GM12878 (cell line): ENCODE measurements at regions not wholly inside any gene's neighbourhood (a gene's known extent, or its start where the extent isn't known, plus 50 kb on each side); places are given as distances from the start of the nearest gene placed in this dataset.

Source experiments
- ATAC-seq: fragments of 200-7000 bp; cut with Tn5 transposase; 3 replicates; pipeline ENCODE4 v1.9.1; 2020; ENCODE audit warnings: mild to moderate bottlenecking, moderate library complexity
- BruUV-seq: library from RNA; stranded (reverse); fragments of 400-500 nt; replicated peaks from 2 replicates; lab custom pipeline; 2021; lab: Mats Ljungman, UMichigan
- CTCF ChIA-PET: fragments of 300-600 bp; sonication (Branson Sonifier 250); formaldehyde crosslinking; extraction: SDS; loops from one replicate; lab custom pipeline; 2021; ENCODE audit warnings: inconsistent platforms; lab: Yijun Ruan, JAX
- POLR2A ChIA-PET: fragments of 350-600 bp; formaldehyde crosslinking; extraction: SDS; loops from one replicate; lab custom pipeline; 2021; ENCODE audit warnings: inconsistent platforms; lab: Charles Lee
- RAD21 ChIA-PET: fragments of 300-600 bp; sonication (Branson Sonifier 250); formaldehyde crosslinking; loops from one replicate; lab custom pipeline; 2023; ENCODE audit warnings: antibody characterized with exemption; ENCODE audit not compliant: unreplicated experiment; lab: Charles Lee
- SMC1A ChIA-PET: fragments of 300-600 bp; sonication (Branson Sonifier 250); formaldehyde crosslinking; loops from one replicate; lab custom pipeline; 2023; ENCODE audit not compliant: unreplicated experiment, uncharacterized antibody; lab: Charles Lee
- DNase-seq: peaks from one replicate; pipeline ENCODE4 v3.0.0-alpha.2; 2011; ENCODE audit warnings: low read depth, low spot score
- FAIRE-seq: peaks from 3 replicates; lab custom pipeline; 2011; peaks lifted over from hg19 to GRCh38; lab: Jason Lieb, UNC
- H2AFZ ChIP-seq: 2 replicates; pipeline ENCODE4 v1.6.0; 2011; ENCODE audit warnings: low read depth, low read length, control low read depth; ENCODE audit not compliant: control insufficient read depth
- H3K27ac ChIP-seq: 2 replicates; pipeline ENCODE4 v1.5.1; 2011; ENCODE audit warnings: control low read depth; ENCODE audit not compliant: control insufficient read depth, insufficient read depth
- H3K27me3 ChIP-seq, 2 experiments: replicated peaks in 1 of 2; 2 replicates each; pipeline versions ENCODE4 v1.6.0 to v1.6.1; 2011; ENCODE audit warnings: low read length in 1 of 2; ENCODE audit not compliant: control insufficient read depth in 2 of 2, insufficient read depth in 2 of 2
- H3K36me3 ChIP-seq, 2 experiments: 2 replicates each; pipeline ENCODE4 v1.5.1; 2011; ENCODE audit warnings: low read length in 1 of 2; ENCODE audit not compliant: control insufficient read depth in 2 of 2, insufficient read depth in 2 of 2
- H3K4me1 ChIP-seq: 2 replicates; pipeline ENCODE4 v1.6.1; 2011; ENCODE audit warnings: mild to moderate bottlenecking, low read length, moderate library complexity, mixed read lengths; ENCODE audit not compliant: control insufficient read depth, insufficient read depth
- H3K4me2 ChIP-seq: 2 replicates; pipeline ENCODE4 v1.6.0; 2011; ENCODE audit warnings: control low read depth; ENCODE audit not compliant: control insufficient read depth, insufficient read depth
- H3K4me3 ChIP-seq: fragments of 200-600 bp; sonication (generic); 2 replicates; pipeline ENCODE4 v1.5.1; 2016
- H3K79me2 ChIP-seq: 2 replicates; pipeline ENCODE4 v1.6.0; 2011; ENCODE audit warnings: low read length; ENCODE audit not compliant: control insufficient read depth, insufficient read depth
- H3K9ac ChIP-seq: 2 replicates; pipeline ENCODE4 v1.8.0; 2011; ENCODE audit warnings: low read length, control low read depth, mixed read lengths; ENCODE audit not compliant: control insufficient read depth, insufficient read depth
- H3K9me3 ChIP-seq: replicated peaks from 3 replicates; pipeline ENCODE4 v1.5.1; 2011; ENCODE audit warnings: mild to moderate bottlenecking, low read length; ENCODE audit not compliant: control insufficient read depth, insufficient read depth
- H4K20me1 ChIP-seq: 2 replicates; pipeline ENCODE4 v1.6.0; 2011; ENCODE audit not compliant: control insufficient read depth, insufficient read depth
- ATF3 ChIP-seq: IDR thresholded peaks from 2 replicates; pipeline ENCODE4 v1.6.1; 2011; ENCODE audit warnings: low read depth, mild to moderate bottlenecking, low read length, moderate library complexity, borderline replicate concordance; ENCODE audit errors: extremely low read depth
- IRF3 ChIP-seq: fragments of 450-650 bp; IDR thresholded peaks from 2 replicates; pipeline ENCODE4 v1.6.1; 2014; ENCODE audit warnings: mild to moderate bottlenecking
- NFIC ChIP-seq: IDR thresholded peaks from 2 replicates; pipeline ENCODE4 v1.6.1; 2012; ENCODE audit warnings: low read depth, mild to moderate bottlenecking, inconsistent platforms, low read length, moderate library complexity
- PRDM15 ChIP-seq: fragments of 450-650 bp; formaldehyde crosslinking; IDR thresholded peaks from 2 replicates; pipeline ENCODE4 v1.4.0; 2020; ENCODE audit warnings: mild to moderate bottlenecking, moderate library complexity
- RAD51 ChIP-seq: fragments of 450-650 bp; IDR thresholded peaks from 2 replicates; pipeline ENCODE4 v1.6.1; 2016; ENCODE audit warnings: moderate library complexity, mild to moderate bottlenecking, inconsistent platforms
- in situ Hi-C: fragments of 300-500 bp; cut with MboI; formaldehyde crosslinking; loops from 9 replicates; pipeline ENCODE4 v1.14.3; 2018; ENCODE audit warnings: mixed read lengths
- intact Hi-C: fragments of 100-400 bp; cut with micrococcal nuclease; formaldehyde crosslinking; loops from one replicate; pipeline ENCODE4 v1.14.2; 2022; ENCODE audit not compliant: unreplicated experiment

DNA sequence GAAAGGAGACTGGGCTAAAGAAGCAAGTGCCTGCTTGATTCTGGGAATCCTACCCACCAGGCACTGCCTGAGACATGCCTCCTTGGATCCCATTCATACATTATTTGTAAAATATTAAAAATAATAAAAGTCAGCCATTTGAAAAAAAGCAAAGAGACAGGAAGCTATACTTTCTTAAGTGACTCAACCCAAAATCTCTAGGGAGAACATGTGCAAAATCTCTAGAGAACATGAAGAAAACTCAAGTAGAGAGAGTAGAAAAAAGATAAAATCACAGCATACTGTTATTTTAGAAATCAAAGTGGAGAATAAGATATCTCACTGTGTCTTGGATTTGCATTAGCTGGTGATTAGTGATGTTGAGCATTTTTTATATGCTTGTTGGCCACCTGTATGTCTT is 197.2 kb upstream of the GGTLC1 start (continued):
- TF ChIP-seq NFIC, result no peak
- no peak for TF ChIP-seq IRF3

DNA sequence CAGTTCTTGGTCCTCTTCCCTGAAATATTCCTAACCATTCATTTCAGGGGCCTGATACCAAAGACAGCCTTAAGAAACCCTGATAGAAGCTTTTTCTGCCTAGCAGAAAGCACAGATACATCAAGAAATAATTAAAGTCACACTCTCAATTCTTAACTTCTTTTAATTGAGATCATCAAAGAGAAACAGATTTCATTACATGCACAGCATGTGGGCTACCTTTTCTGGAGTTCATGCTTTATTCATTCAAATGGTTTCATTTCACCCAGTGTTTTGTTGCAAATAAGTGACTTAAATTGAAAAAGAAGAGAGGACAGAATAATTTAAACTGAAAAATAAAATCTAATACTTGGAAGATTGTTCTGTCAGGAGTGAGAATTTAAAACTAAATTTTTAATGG is 192.6 kb upstream of the GGTLC1 start:
- no peak for ATAC-seq
- ChIA-PET CTCF (no interaction called here), SMC1A (no interaction called here), RAD21 (no interaction called here), POLR2A (no interaction called here)
- no peak overlapping the region for H3K9ac ChIP-seq
- BruUV-seq, result no TSS peak
- FAIRE-seq, result no peak
- intact Hi-C loops, result no loop called here
- H3K27me3 ChIP-seq, result no peaks in the 10 kb centered on the region
- no peak for DNase-seq
- no peaks in the 10 kb centered on the region for H3K4me1 ChIP-seq
- H3K4me3 ChIP-seq, result no peak overlapping the region
- H3K4me2 ChIP-seq, result no peak overlapping the region
- H2AFZ ChIP-seq, result no peak overlapping the region
- H4K20me1 ChIP-seq, result no peaks in the 10 kb centered on the region
- TF ChIP-seq RAD51, result no peak
- TF ChIP-seq ATF3, result no peak
- no peak for TF ChIP-seq PRDM15 (CRISPR knock-in tag)
- no peaks in the 10 kb centered on the region for H3K36me3 ChIP-seq
- H3K79me2 ChIP-seq, result no peaks in the 10 kb centered on the region
- H3K27ac ChIP-seq, result no peak overlapping the region
- in situ Hi-C loops, result no loop called here
- no peaks in the 10 kb centered on the region for H3K9me3 ChIP-seq
